ENCODE measurements at regions not wholly inside any gene's neighbourhood (a gene's known extent, or its start where the extent isn't known, plus 50 kb on each side); places are given as distances from the start of the nearest gene placed in this dataset.

- Histone ChIP-seq H3K79me2 (ENCODE audit: control insufficient read depth, insufficient read depth, low read length) (no peaks in the 10 kb centered on the region), H3K4me3 (no peak overlapping the region), H3K9me3 (replicated peaks; ENCODE audit: control insufficient read depth, insufficient read depth, low read length) (no peaks in the 10 kb centered on the region), H4K20me1 (ENCODE audit: control insufficient read depth, insufficient read depth) (no peaks in the 10 kb centered on the region), H3K36me3 (ENCODE audit: control insufficient read depth in 2 of 2, insufficient read depth in 2 of 2, low read length in 1 of 2) (no peaks in the 10 kb centered on the region), H3K4me2 (ENCODE audit: control insufficient read depth, insufficient read depth) (no peak overlapping the region), H2AFZ (ENCODE audit: control insufficient read depth, low read depth, low read length) (no peak overlapping the region), H3K27me3 (replicated peaks in 1 of 2; ENCODE audit: control insufficient read depth in 2 of 2, insufficient read depth in 2 of 2, low read length in 1 of 2) (no peaks in the 10 kb centered on the region), H3K9ac (ENCODE audit: control insufficient read depth, insufficient read depth, low read length) (no peak overlapping the region), H3K27ac (ENCODE audit: control insufficient read depth, insufficient read depth) (no peak overlapping the region), H3K4me1 (ENCODE audit: control insufficient read depth, insufficient read depth, low read length) (no peaks in the 10 kb centered on the region)
- in situ Hi-C loops (cut with MboI) (no loop called here), intact Hi-C loops (cut with micrococcal nuclease; ENCODE audit: unreplicated experiment) (loop anchor here (5.0 kb wide), 1 partner anchor 834 kb away; no protein-coding TSS in a partner anchor)
- ChIA-PET POLR2A (no interaction called here), SMC1A (ENCODE audit: uncharacterized antibody, unreplicated experiment) (interaction anchor here (0.9 to 1.2 kb wide), 6 partner anchors 17 to 832 kb away, joined by 3 to 7 read pairs (median 4); no protein-coding TSS in a partner anchor), RAD21 (ENCODE audit: unreplicated experiment) (interaction anchor here (0.9 to 1.2 kb wide), 2 partner anchors 653 to 833 kb away, joined by 4 to 7 read pairs; no protein-coding TSS in a partner anchor), CTCF (interaction anchor here (0.8 to 1.5 kb wide), 9 partner anchors 8 to 1090 kb away, joined by 3 to 16 read pairs (median 4); no protein-coding TSS in a partner anchor)
- peak; percentile 1 for DNase-seq (ENCODE audit: low read depth, low spot score)
- peak; percentile 66 for FAIRE-seq
- WGBS (ENCODE audit: insufficient coverage, insufficient replicate concordance, low lambda C conversion rate, missing lambda C conversion rate) = 17% methylated on average over 8 of the region's 8 CpGs
- no TSS peak for BruUV-seq (replicated peaks)
- TF ChIP-seq HCFC1 (IDR thresholded peaks at IDR 0.05; ENCODE audit: low read length) (no peak), HDGF (IDR thresholded peaks at IDR 0.05) (no peak), FOXK2 (IDR thresholded peaks at IDR 0.05) (no peak), ZBTB4 (CRISPR knock-in tag; IDR thresholded peaks at IDR 0.05) (no peak), SMC3 (IDR thresholded peaks at IDR 0.05; ENCODE audit: borderline replicate concordance, low read length) (peak; percentile 47; the same call in 1 of the 2 replicates), CTCF (IDR thresholded peaks at IDR 0.05 in 2 of 3, conservative IDR thresholded peaks at IDR 0.05 in 1 of 3; ENCODE audit: control insufficient read depth in 2 of 3, extremely low read depth in 1 of 3, insufficient read depth in 1 of 3, low read depth in 3 of 3, low read length in 3 of 3) (peak; percentile 51 to 67 (median 58); a peak in 5 of 6 replicates), RAD21 (IDR thresholded peaks at IDR 0.05; ENCODE audit: insufficient read depth, low read depth, low read length) (peak; percentile 71), DPF2 (IDR thresholded peaks at IDR 0.05) (no peak)
- ATAC-seq = 0 out of 3 replicates have a peak, but pooled peaks have one; percentile 39
Measured at GRCh38 chrX:102067966-102068723, 57.3 kb upstream of the TCEAL2 start.
